Caco-2 (cell line): ENCODE measurements at regions not wholly inside any gene's neighbourhood (a gene's known extent, or its start where the extent isn't known, plus 50 kb on each side); places are given as distances from the start of the nearest gene placed in this dataset.

Source experiments
- BruUV-seq: library from RNA; stranded (reverse); fragments of 400-500 nt; replicated peaks from 2 replicates; lab custom pipeline; 2021; lab: Mats Ljungman, UMichigan
- CTCF ChIA-PET: fragments of 300-600 bp; sonication (Branson Sonifier 250); formaldehyde crosslinking; loops from one replicate; lab custom pipeline; 2022; ENCODE audit warnings: antibody characterized with exemption; lab: Charles Lee
- POLR2A ChIA-PET: fragments of 300-600 bp; sonication (Branson Sonifier 250); formaldehyde crosslinking; loops from one replicate; lab custom pipeline; 2022; ENCODE audit warnings: antibody characterized with exemption; lab: Charles Lee
- DNase-seq, 2 experiments: peaks; one replicate each; pipeline versions ENCODE4 v3.0.0 to v3.0.0-alpha.2; 2020 to 2022
- H3K27me3 ChIP-seq: replicated peaks from 2 replicates; pipeline ENCODE4 v1.6.0; 2011; ENCODE audit warnings: low read length; ENCODE audit not compliant: control insufficient read depth, insufficient read depth
- H3K36me3 ChIP-seq: 2 replicates; pipeline ENCODE4 v1.5.1; 2011; ENCODE audit warnings: low read length; ENCODE audit not compliant: control insufficient read depth, insufficient read depth
- H3K4me1 ChIP-seq: fragments of 250-450 bp; sonication (Bioruptor Pico); 2 replicates; pipeline ENCODE4 v1.5.1; 2020; ENCODE audit warnings: mild to moderate bottlenecking
- H3K4me3 ChIP-seq: 2 replicates; pipeline ENCODE4 v1.5.1; 2011; ENCODE audit warnings: low read depth, mild to moderate bottlenecking, control low read depth, low read length
- H3K9me3 ChIP-seq: fragments of 250-450 bp; sonication (Bioruptor Pico); 2 replicates; pipeline ENCODE4 v1.5.1; 2020; ENCODE audit warnings: mild to moderate bottlenecking, moderate library complexity
- H3K27ac Mint-ChIP-seq: one replicate; pipeline ENCODE4 v1.8.0; 2022; ENCODE audit warnings: mixed read lengths; ENCODE audit not compliant: unreplicated experiment
- H3K27me3 Mint-ChIP-seq: one replicate; pipeline ENCODE4 v1.8.0; 2022; ENCODE audit warnings: mixed read lengths; ENCODE audit not compliant: insufficient read depth, unreplicated experiment
- H3K36me3 Mint-ChIP-seq: one replicate; pipeline ENCODE4 v1.8.0; 2022; ENCODE audit warnings: mild to moderate bottlenecking, mixed read lengths; ENCODE audit not compliant: insufficient read depth, unreplicated experiment
- H3K4me1 Mint-ChIP-seq: one replicate; pipeline ENCODE4 v1.8.0; 2022; ENCODE audit warnings: low read depth, mixed read lengths; ENCODE audit not compliant: unreplicated experiment
- H3K4me3 Mint-ChIP-seq: one replicate; pipeline ENCODE4 v1.8.0; 2022; ENCODE audit warnings: mild to moderate bottlenecking, moderate library complexity, mixed read lengths; ENCODE audit not compliant: unreplicated experiment
- H3K9me3 Mint-ChIP-seq: one replicate; pipeline ENCODE4 v1.8.0; 2022; ENCODE audit warnings: mixed read lengths; ENCODE audit not compliant: unreplicated experiment
- CTCF ChIP-seq, 2 experiments: fragments of 200-600 bp in 1 of 2; IDR thresholded peaks; 1 replicate in 1 of 2; 2 replicates in 1 of 2; pipeline versions ENCODE4 v1.5.1 to v1.8.0; 2011 to 2022; ENCODE audit warnings: antibody characterized with exemption in 1 of 2, control low read depth in 1 of 2, inconsistent platforms in 1 of 2, low read depth in 1 of 2, low read length in 1 of 2, mild to moderate bottlenecking in 1 of 2, moderate library complexity in 1 of 2; ENCODE audit not compliant: insufficient read depth in 1 of 2, severe bottlenecking in 1 of 2, unreplicated experiment in 1 of 2
- intact Hi-C: fragments of 100-400 bp; cut with micrococcal nuclease; formaldehyde crosslinking; loops from one replicate; pipeline ENCODE4 v1.10.0; 2022; ENCODE audit not compliant: unreplicated experiment

DNA sequence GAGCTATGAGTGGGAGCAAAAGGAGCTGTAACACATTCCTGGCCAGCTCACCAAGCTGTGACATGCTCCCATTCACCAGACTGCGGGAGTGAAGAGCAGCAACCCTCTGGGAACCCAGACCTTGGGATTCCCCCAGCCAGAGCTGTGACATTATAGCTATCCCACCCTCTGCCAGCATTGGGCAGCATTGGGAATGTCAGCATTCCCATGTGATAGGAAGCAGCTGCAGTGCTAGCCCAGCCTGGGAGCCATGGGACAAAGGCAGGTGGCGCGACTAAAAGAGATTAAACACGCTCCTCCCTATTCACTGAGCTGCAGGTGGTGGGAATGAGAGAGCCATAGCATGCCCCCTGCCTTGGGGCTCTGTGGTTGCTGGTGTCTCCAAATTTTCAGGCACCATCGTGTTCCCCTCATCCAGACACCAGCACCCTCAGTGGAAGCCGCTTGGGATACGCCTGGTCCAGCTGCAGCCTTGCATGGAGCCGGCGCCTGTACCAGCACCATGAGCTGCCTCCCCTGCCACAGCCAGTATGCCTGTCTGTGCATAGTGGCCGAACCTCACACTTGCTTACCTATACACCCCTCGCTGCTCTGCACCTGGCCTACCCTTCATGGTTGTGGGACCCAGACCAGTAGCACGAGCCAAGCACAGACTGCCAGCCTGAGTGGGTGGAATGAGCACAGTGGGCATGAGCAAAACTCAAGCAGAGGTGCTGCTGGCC, 695.6 kb upstream of the GCFC2 start:
- POLR2A ChIA-PET = no interaction called here
- no peaks in the 10 kb centered on the region for H3K27me3 ChIP-seq
- no TSS peak for BruUV-seq
- no peak overlapping the region for H3K4me3 ChIP-seq
- H3K4me3 Mint-ChIP-seq = no peak overlapping the region
- H3K27ac Mint-ChIP-seq = no peak overlapping the region
- no peaks in the 10 kb centered on the region for H3K36me3 Mint-ChIP-seq
- H3K9me3 Mint-ChIP-seq = no peaks in the 10 kb centered on the region
- no peaks in the 10 kb centered on the region for H3K4me1 Mint-ChIP-seq
- intact Hi-C loops = no loop called here
- CTCF ChIA-PET = no interaction called here
- no peaks in the 10 kb centered on the region for H3K36me3 ChIP-seq
- TF ChIP-seq CTCF (IDR thresholded peaks at IDR 0.05; ENCODE audit: insufficient read depth in 1 of 2, low read depth in 1 of 2, low read length in 1 of 2, severe bottlenecking in 1 of 2, unreplicated experiment in 1 of 2) = no peak
- 0 out of 2 replicates have a peak, but pooled peaks cover 3% of the 10 kb centered on the region for H3K4me1 ChIP-seq
- DNase-seq = no peak
- no peaks in the 10 kb centered on the region for H3K27me3 Mint-ChIP-seq
- peaks cover 12% of the 10 kb centered on the region; the same call in 1 of the 2 replicates for H3K9me3 ChIP-seq

DNA sequence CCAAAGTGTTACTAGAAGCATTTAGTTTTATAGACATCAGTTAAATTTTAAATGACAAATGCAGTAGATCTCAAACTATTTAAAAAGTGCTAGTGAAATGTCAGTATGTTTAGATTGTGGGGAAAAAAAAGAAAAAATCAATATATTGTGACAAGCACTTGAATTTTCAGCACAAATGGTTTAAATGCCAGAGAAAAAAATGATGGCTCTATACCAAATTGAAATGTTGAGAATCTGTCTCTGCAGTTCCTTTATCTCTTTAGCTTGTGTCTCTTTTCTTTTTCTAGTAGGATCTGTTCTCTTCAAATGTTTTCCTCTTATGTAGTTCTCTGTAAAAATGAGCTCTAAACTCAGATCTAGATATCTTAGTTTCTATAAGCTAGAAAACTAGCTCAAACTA, 682.6 kb upstream of the GCFC2 start:
- no peaks in the 10 kb centered on the region for H3K36me3 ChIP-seq
- no peak overlapping the region for H3K27ac Mint-ChIP-seq
- H3K4me1 Mint-ChIP-seq = no peaks in the 10 kb centered on the region
- H3K9me3 ChIP-seq = no peaks in the 10 kb centered on the region
- no peaks in the 10 kb centered on the region for H3K36me3 Mint-ChIP-seq
- H3K27me3 Mint-ChIP-seq = no peaks in the 10 kb centered on the region
- H3K4me3 ChIP-seq = no peak overlapping the region
- H3K4me3 Mint-ChIP-seq = no peak overlapping the region
- H3K4me1 ChIP-seq = no peaks in the 10 kb centered on the region
- no peak for DNase-seq
- intact Hi-C loops = no loop called here
- ChIA-PET CTCF (no interaction called here), POLR2A (no interaction called here)
- no peaks in the 10 kb centered on the region for H3K27me3 ChIP-seq
- H3K9me3 Mint-ChIP-seq = no peaks in the 10 kb centered on the region
- TF ChIP-seq CTCF (IDR thresholded peaks at IDR 0.05; ENCODE audit: insufficient read depth in 1 of 2, low read depth in 1 of 2, low read length in 1 of 2, severe bottlenecking in 1 of 2, unreplicated experiment in 1 of 2) = no peak
- BruUV-seq = no TSS peak

GRCh38 chr2:76391678-76392077, 681.0 kb upstream of the GCFC2 start:
- TF ChIP-seq CTCF (IDR thresholded peaks at IDR 0.05; ENCODE audit: insufficient read depth in 1 of 2, low read depth in 1 of 2, low read length in 1 of 2, severe bottlenecking in 1 of 2, unreplicated experiment in 1 of 2) = no peak
- Mint-ChIP-seq H3K9me3 (no peaks in the 10 kb centered on the region), H3K4me1 (no peaks in the 10 kb centered on the region), H3K27me3 (no peaks in the 10 kb centered on the region), H3K4me3 (no peak overlapping the region), H3K27ac (no peak overlapping the region), H3K36me3 (no peaks in the 10 kb centered on the region)
- BruUV-seq = no TSS peak
- CTCF ChIA-PET = no interaction called here
- intact Hi-C loops = no loop called here
- no peaks in the 10 kb centered on the region for H3K27me3 ChIP-seq
- no peak for DNase-seq
- POLR2A ChIA-PET = no interaction called here
- no peak overlapping the region for H3K4me3 ChIP-seq
- H3K4me1 ChIP-seq = no peaks in the 10 kb centered on the region
- no peaks in the 10 kb centered on the region for H3K9me3 ChIP-seq
- no peaks in the 10 kb centered on the region for H3K36me3 ChIP-seq
